Psoas muscle (tissue), 7 donors: ENCODE measurements at regions not wholly inside any gene's neighbourhood (a gene's known extent, or its start where the extent isn't known, plus 50 kb on each side); places are given as distances from the start of the nearest gene placed in this dataset.

Experiments used
- ATAC-seq, 4 donors: fragments of 200-7000 bp; cut with Tn5 transposase; one replicate each; pipeline ENCODE4 v1.9.1; 2020; ENCODE audit warnings: moderate library complexity in 3 of 4, mild to moderate bottlenecking in 2 of 4
- DNase-seq, 2 donors: peaks; one replicate each; pipeline ENCODE4 v3.0.0-alpha.2; 2020
- H3K27ac ChIP-seq: fragments of 200-600 bp; one replicate; pipeline ENCODE4 v1.8.0; 2022
- H3K27me3 ChIP-seq, 3 donors: fragments of 200-600 bp in 1 of 3; one replicate each; pipeline versions ENCODE4 v1.6.1 to v1.8.0; 2013 to 2022; ENCODE audit warnings: low read length in 2 of 3, mild to moderate bottlenecking in 2 of 3, moderate library complexity in 1 of 3; ENCODE audit not compliant: insufficient read depth in 3 of 3
- H3K36me3 ChIP-seq, 2 donors: fragments of 200-600 bp in 1 of 2; one replicate each; pipeline versions ENCODE4 v1.6.1 to v1.8.0; 2013 to 2022; ENCODE audit warnings: low read depth in 1 of 2, mild to moderate bottlenecking in 1 of 2, moderate library complexity in 1 of 2; ENCODE audit not compliant: insufficient read depth in 1 of 2
- H3K4me1 ChIP-seq: fragments of 200-600 bp; one replicate; pipeline ENCODE4 v1.8.0; 2022
- H3K4me3 ChIP-seq: fragments of 200-600 bp; one replicate; pipeline ENCODE4 v1.8.0; 2022; ENCODE audit warnings: mild to moderate bottlenecking
- H3K9me3 ChIP-seq: fragments of 200-600 bp; one replicate; pipeline ENCODE4 v1.8.0; 2022
- CTCF ChIP-seq: fragments of 200-600 bp; IDR thresholded peaks from one replicate; pipeline ENCODE4 v1.8.0; 2022; ENCODE audit warnings: antibody characterized with exemption
- WGBS, 3 donors: extraction: QIAGEN DNeasy Blood & Tissue Kit; methylation state at CpG; one replicate each; pipeline versions ENCODE4 v1.1.6 to v1.1.7; 2013; 5-methylcytosine and 5-hydroxymethylcytosine counted together
- intact Hi-C, 2 donors: fragments of 100-400 bp; cut with DNase I; formaldehyde crosslinking; loops; one replicate each; pipeline versions ENCODE4 v1.11.0 to v1.14.2; 2022
- donor health status: healthy with polysubstance abuse.
- donor health status: DM: no; HTN: no; CAD: no; lungs with moderate emphysema.
- donor health status: Bipolar disorder and iron deficiency.
- donor health status: healthy.
- donor health status: DM: yes; HTN: yes; CAD: no.
- donor health status: DM: no; HTN: no; CAD: no.
- donor health status: DM: yes; HTN: yes; CAD: no.

GRCh38 chr10:121340271-121340831, 257.9 kb downstream of the FGFR2 start:
- TF ChIP-seq CTCF = no peak
- ATAC-seq = no peak
- 11 to 19% (median 15%) methylated on average over 7 of the region's 7 CpGs for WGBS, 3 donors

GRCh38 chr10:121351540-121351939, 246.7 kb downstream of the FGFR2 start:
- Histone ChIP-seq H3K36me3 (no peaks in the 10 kb centered on the region), H3K4me3 (no peak overlapping the region), H3K27ac (no peak overlapping the region), H3K27me3 (no peaks in the 10 kb centered on the region), H3K4me1 (no peaks in the 10 kb centered on the region), H3K9me3 (no peaks in the 10 kb centered on the region)
- no peak for TF ChIP-seq CTCF
- intact Hi-C loops = no loop called here
- DNase-seq = no peak
- WGBS, 3 donors = 79 to 93% (median 81%) methylated on average over 5 of the region's 5 CpGs
- ATAC-seq = no peak

More at GRCh38 chr10:121340271-121340831, 257.9 kb downstream of the FGFR2 start:
- DNase-seq = no peak
- intact Hi-C loops = no loop called here
- Histone ChIP-seq H3K36me3 (no peaks in the 10 kb centered on the region), H3K9me3 (no peaks in the 10 kb centered on the region), H3K4me3 (no peak overlapping the region), H3K4me1 (no peaks in the 10 kb centered on the region), H3K27ac (no peak overlapping the region), H3K27me3 (no peaks in the 10 kb centered on the region)

GRCh38 chr10:121352231-121352855, 245.9 kb downstream of the FGFR2 start:
- intact Hi-C loops = no loop called here
- no peak for DNase-seq
- Histone ChIP-seq H3K4me3 (no peak overlapping the region), H3K4me1 (no peaks in the 10 kb centered on the region), H3K27me3 (no peaks in the 10 kb centered on the region), H3K27ac (no peak overlapping the region), H3K36me3 (no peaks in the 10 kb centered on the region), H3K9me3 (no peaks in the 10 kb centered on the region)
- ATAC-seq = no peak
- 20 to 27% (median 22%) methylated on average over 7 of the region's 7 CpGs for WGBS, 3 donors
- no peak for TF ChIP-seq CTCF

GRCh38 chr10:121355161-121355560, 243.1 kb downstream of the FGFR2 start:
- Histone ChIP-seq H3K36me3 (no peaks in the 10 kb centered on the region), H3K27ac (no peak overlapping the region), H3K9me3 (no peaks in the 10 kb centered on the region), H3K27me3 (no peaks in the 10 kb centered on the region), H3K4me1 (no peaks in the 10 kb centered on the region), H3K4me3 (no peak overlapping the region)
- no peak for DNase-seq
- TF ChIP-seq CTCF = no peak
- intact Hi-C loops = no loop called here
- ATAC-seq = no peak
- WGBS, 3 donors = 57 to 62% (median 62%) methylated on average over 6 of the region's 6 CpGs

GRCh38 chr10:121356183-121356582, 242.1 kb downstream of the FGFR2 start:
- Histone ChIP-seq H3K9me3 (no peaks in the 10 kb centered on the region), H3K36me3 (no peaks in the 10 kb centered on the region), H3K27me3 (no peaks in the 10 kb centered on the region), H3K4me1 (no peaks in the 10 kb centered on the region), H3K27ac (no peak overlapping the region), H3K4me3 (no peak overlapping the region)
- ATAC-seq (no peak), DNase-seq (no peak)
- intact Hi-C loops = no loop called here
- WGBS, 3 donors = 66 to 75% (median 69%) methylated on average over 2 of the region's 2 CpGs
- no peak for TF ChIP-seq CTCF
